Liver (tissue), 8 donors: ENCODE measurements at regions not wholly inside any gene's neighbourhood (a gene's known extent, or its start where the extent isn't known, plus 50 kb on each side); places are given as distances from the start of the nearest gene placed in this dataset.

Experiments
- DNase-seq: peaks from one replicate; pipeline ENCODE4 v3.0.0-alpha.2; 2017; ENCODE audit warnings: low spot score
- H3K27ac ChIP-seq, 2 donors: one replicate each; pipeline ENCODE4 v1.7.0; 2013; ENCODE audit warnings: inconsistent platforms in 2 of 2, low read length in 2 of 2, control low read depth in 1 of 2, low read depth in 1 of 2, mild to moderate bottlenecking in 1 of 2
- H3K27me3 ChIP-seq, 4 donors: one replicate each; pipeline versions ENCODE4 v1.6.1 to v1.7.0; 2013; ENCODE audit warnings: low read length in 3 of 4, inconsistent platforms in 1 of 4, mild to moderate bottlenecking in 1 of 4, moderate library complexity in 1 of 4; ENCODE audit not compliant: control insufficient read depth in 4 of 4, insufficient read depth in 4 of 4
- H3K36me3 ChIP-seq, 4 donors: one replicate each; pipeline versions ENCODE4 v1.6.1 to v1.7.0; 2013; ENCODE audit warnings: low read length in 3 of 4, mild to moderate bottlenecking in 3 of 4, low read depth in 1 of 4, moderate library complexity in 1 of 4; ENCODE audit not compliant: control insufficient read depth in 4 of 4, insufficient read depth in 3 of 4
- H3K4me1 ChIP-seq, 4 donors: one replicate each; pipeline versions ENCODE4 v1.6.1 to v1.7.0; 2013; ENCODE audit warnings: low read length in 3 of 4, mild to moderate bottlenecking in 3 of 4, moderate library complexity in 1 of 4; ENCODE audit not compliant: control insufficient read depth in 4 of 4, insufficient read depth in 4 of 4
- H3K4me3 ChIP-seq, 3 donors: one replicate each; pipeline versions ENCODE4 v1.6.1 to v1.7.0; 2013; ENCODE audit warnings: low read length in 3 of 3, control low read depth in 1 of 3, low read depth in 1 of 3, mild to moderate bottlenecking in 1 of 3
- H3K9ac ChIP-seq, 2 donors: one replicate each; pipeline ENCODE4 v1.7.0; 2013; ENCODE audit warnings: low read length in 2 of 2, mild to moderate bottlenecking in 2 of 2, moderate library complexity in 2 of 2, control low read depth in 1 of 2, low read depth in 1 of 2
- H3K9me3 ChIP-seq, 4 donors: one replicate each; pipeline versions ENCODE4 v1.6.1 to v1.7.0; 2013; ENCODE audit warnings: low read length in 3 of 4; ENCODE audit not compliant: control insufficient read depth in 4 of 4
- EGR1 ChIP-seq, 2 donors: IDR thresholded peaks; 2 replicates each; pipeline ENCODE4 v1.6.1; 2016 to 2018; ENCODE audit warnings: antibody characterized with exemption in 2 of 2, low read depth in 2 of 2
- FOXA1 ChIP-seq: IDR thresholded peaks from 2 replicates; pipeline ENCODE4 v1.6.1; 2016; ENCODE audit warnings: antibody characterized with exemption
- FOXA2 ChIP-seq: IDR thresholded peaks from 2 replicates; pipeline ENCODE4 v1.6.1; 2016; ENCODE audit warnings: antibody characterized with exemption
- GABPA ChIP-seq, 2 donors: IDR thresholded peaks in 1 of 2; conservative IDR thresholded peaks in 1 of 2; 2 replicates each; pipeline ENCODE4 v1.6.1; 2016; ENCODE audit warnings: antibody characterized with exemption in 2 of 2, mild to moderate bottlenecking in 1 of 2, moderate library complexity in 1 of 2
- HNF4A ChIP-seq, 2 donors: conservative IDR thresholded peaks; 2 replicates each; pipeline ENCODE4 v1.6.1; 2016; ENCODE audit warnings: antibody characterized with exemption in 2 of 2, mild to moderate bottlenecking in 2 of 2
- HNF4G ChIP-seq: IDR thresholded peaks from 2 replicates; pipeline ENCODE4 v1.6.1; 2016; ENCODE audit warnings: antibody characterized with exemption
- JUND ChIP-seq, 2 donors: IDR thresholded peaks; 2 replicates each; pipeline ENCODE4 v1.6.1; 2016; ENCODE audit warnings: antibody characterized with exemption in 2 of 2
- RAD21 ChIP-seq, 2 donors: IDR thresholded peaks; 2 replicates each; pipeline ENCODE4 v1.6.1; 2016; ENCODE audit warnings: antibody characterized with exemption in 2 of 2, mild to moderate bottlenecking in 2 of 2
- RXRA ChIP-seq, 2 donors: IDR thresholded peaks; 2 replicates each; pipeline ENCODE4 v1.6.1; 2017 to 2018; ENCODE audit warnings: antibody characterized with exemption in 2 of 2, mild to moderate bottlenecking in 1 of 2
- SP1 ChIP-seq: IDR thresholded peaks from 2 replicates; pipeline ENCODE4 v1.6.1; 2018; ENCODE audit warnings: antibody characterized with exemption, mild to moderate bottlenecking
- TAF1 ChIP-seq: conservative IDR thresholded peaks from 2 replicates; pipeline ENCODE4 v1.6.1; 2016; ENCODE audit warnings: antibody characterized with exemption, mild to moderate bottlenecking
- YY1 ChIP-seq: IDR thresholded peaks from 2 replicates; pipeline ENCODE4 v1.6.1; 2016; ENCODE audit warnings: antibody characterized with exemption, mild to moderate bottlenecking
- WGBS: extraction: QIAGEN DNeasy Blood & Tissue Kit; methylation state at CpG from one replicate; pipeline ENCODE4 v1.1.7; 2013; 5-methylcytosine and 5-hydroxymethylcytosine counted together
- TF ChIP-seq, protein P1 (sequence below): IDR thresholded peaks from 2 replicates; pipeline ENCODE4 v1.6.1; 2016; ENCODE audit warnings: antibody characterized with exemption
- TF ChIP-seq, protein P2 (sequence below): IDR thresholded peaks from 2 replicates; pipeline ENCODE4 v1.6.1; 2016; ENCODE audit warnings: antibody characterized with exemption, mild to moderate bottlenecking
- TF ChIP-seq, protein P3 (sequence below): fragments of 150-350 bp; IDR thresholded peaks from 2 replicates; pipeline ENCODE4 v1.5.1; 2017; ENCODE audit warnings: improper control_type of control experiment, low read depth, low read length; ENCODE audit not compliant: missing input control
- TF ChIP-seq, protein P4 (sequence below): IDR thresholded peaks from 2 replicates; pipeline ENCODE4 v1.6.1; 2016; ENCODE audit warnings: antibody characterized with exemption
- donor health status: healthy.
- donor health status: healthy.
- donor health status: healthy.
- donor health status: healthy.
- donor health status: healthy.

DNA sequence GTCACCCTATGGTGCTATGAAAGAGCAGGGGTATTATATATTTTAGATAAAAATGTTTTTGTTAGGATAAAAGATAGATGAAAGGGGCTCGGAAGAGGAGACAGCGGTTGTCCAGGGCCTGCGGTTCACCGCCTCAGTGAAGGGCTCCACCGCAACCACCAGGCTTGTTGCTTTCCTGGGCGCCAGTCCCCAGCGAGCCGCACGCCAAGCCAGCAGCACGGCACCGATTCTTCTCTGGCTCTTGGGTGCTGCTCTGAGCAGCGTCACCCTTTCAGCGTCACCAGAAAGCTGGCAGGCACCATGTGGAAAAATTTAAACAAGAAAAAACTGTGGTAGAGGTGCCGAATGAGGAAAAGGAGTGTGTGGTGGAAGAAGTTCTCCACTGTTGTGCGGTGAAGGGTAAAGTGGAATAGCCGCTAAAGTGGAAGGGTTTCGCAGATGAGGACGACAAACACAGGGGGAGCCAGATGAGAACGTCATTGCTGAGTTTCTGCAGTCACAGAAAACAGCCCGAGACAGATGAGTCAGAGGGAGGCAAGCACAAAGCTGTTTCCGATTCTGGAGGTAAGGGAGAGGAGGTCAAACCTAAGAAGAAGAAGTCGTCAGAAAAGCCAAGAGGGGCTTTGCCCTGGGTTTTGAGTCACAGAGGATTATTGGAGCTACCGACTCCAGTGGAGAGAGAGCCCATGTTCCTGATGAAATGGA is 569.2 kb downstream of the ZBBX start:
- Histone ChIP-seq H3K4me1 (no peaks in the 10 kb centered on the region), H3K36me3 (no peaks in the 10 kb centered on the region), H3K27me3 (peaks cover 0 to 5% (median 0%) of the 10 kb centered on the region in 4 donors), H3K9me3 (peaks cover 0 to 17% (median 3%) of the 10 kb centered on the region in 4 donors), H3K27ac (no peak overlapping the region), H3K9ac (no peak overlapping the region), H3K4me3 (no peak overlapping the region)
- DNase-seq, result no peak
- TF ChIP-seq JUND (IDR thresholded peaks at IDR 0.05) (no peak), YY1 (no peak), RXRA (IDR thresholded peaks at IDR 0.05) (no peak), GABPA (IDR thresholded peaks at IDR 0.05 in 1 of 2, conservative IDR thresholded peaks at IDR 0.05 in 1 of 2) (no peak), HNF4G (no peak), RAD21 (IDR thresholded peaks at IDR 0.05) (no peak), FOXA2 (no peak), TAF1 (no peak), SP1 (no peak), HNF4A (conservative IDR thresholded peaks at IDR 0.05) (no peak)
- TF ChIP-seq, protein P1, sequence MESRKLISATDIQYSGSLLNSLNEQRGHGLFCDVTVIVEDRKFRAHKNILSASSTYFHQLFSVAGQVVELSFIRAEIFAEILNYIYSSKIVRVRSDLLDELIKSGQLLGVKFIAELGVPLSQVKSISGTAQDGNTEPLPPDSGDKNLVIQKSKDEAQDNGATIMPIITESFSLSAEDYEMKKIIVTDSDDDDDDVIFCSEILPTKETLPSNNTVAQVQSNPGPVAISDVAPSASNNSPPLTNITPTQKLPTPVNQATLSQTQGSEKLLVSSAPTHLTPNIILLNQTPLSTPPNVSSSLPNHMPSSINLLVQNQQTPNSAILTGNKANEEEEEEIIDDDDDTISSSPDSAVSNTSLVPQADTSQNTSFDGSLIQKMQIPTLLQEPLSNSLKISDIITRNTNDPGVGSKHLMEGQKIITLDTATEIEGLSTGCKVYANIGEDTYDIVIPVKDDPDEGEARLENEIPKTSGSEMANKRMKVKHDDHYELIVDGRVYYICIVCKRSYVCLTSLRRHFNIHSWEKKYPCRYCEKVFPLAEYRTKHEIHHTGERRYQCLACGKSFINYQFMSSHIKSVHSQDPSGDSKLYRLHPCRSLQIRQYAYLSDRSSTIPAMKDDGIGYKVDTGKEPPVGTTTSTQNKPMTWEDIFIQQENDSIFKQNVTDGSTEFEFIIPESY, result no peak
- TF ChIP-seq, protein P2, sequence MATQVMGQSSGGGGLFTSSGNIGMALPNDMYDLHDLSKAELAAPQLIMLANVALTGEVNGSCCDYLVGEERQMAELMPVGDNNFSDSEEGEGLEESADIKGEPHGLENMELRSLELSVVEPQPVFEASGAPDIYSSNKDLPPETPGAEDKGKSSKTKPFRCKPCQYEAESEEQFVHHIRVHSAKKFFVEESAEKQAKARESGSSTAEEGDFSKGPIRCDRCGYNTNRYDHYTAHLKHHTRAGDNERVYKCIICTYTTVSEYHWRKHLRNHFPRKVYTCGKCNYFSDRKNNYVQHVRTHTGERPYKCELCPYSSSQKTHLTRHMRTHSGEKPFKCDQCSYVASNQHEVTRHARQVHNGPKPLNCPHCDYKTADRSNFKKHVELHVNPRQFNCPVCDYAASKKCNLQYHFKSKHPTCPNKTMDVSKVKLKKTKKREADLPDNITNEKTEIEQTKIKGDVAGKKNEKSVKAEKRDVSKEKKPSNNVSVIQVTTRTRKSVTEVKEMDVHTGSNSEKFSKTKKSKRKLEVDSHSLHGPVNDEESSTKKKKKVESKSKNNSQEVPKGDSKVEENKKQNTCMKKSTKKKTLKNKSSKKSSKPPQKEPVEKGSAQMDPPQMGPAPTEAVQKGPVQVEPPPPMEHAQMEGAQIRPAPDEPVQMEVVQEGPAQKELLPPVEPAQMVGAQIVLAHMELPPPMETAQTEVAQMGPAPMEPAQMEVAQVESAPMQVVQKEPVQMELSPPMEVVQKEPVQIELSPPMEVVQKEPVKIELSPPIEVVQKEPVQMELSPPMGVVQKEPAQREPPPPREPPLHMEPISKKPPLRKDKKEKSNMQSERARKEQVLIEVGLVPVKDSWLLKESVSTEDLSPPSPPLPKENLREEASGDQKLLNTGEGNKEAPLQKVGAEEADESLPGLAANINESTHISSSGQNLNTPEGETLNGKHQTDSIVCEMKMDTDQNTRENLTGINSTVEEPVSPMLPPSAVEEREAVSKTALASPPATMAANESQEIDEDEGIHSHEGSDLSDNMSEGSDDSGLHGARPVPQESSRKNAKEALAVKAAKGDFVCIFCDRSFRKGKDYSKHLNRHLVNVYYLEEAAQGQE, result no peak
- TF ChIP-seq, protein P3, sequence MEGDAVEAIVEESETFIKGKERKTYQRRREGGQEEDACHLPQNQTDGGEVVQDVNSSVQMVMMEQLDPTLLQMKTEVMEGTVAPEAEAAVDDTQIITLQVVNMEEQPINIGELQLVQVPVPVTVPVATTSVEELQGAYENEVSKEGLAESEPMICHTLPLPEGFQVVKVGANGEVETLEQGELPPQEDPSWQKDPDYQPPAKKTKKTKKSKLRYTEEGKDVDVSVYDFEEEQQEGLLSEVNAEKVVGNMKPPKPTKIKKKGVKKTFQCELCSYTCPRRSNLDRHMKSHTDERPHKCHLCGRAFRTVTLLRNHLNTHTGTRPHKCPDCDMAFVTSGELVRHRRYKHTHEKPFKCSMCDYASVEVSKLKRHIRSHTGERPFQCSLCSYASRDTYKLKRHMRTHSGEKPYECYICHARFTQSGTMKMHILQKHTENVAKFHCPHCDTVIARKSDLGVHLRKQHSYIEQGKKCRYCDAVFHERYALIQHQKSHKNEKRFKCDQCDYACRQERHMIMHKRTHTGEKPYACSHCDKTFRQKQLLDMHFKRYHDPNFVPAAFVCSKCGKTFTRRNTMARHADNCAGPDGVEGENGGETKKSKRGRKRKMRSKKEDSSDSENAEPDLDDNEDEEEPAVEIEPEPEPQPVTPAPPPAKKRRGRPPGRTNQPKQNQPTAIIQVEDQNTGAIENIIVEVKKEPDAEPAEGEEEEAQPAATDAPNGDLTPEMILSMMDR, result no peak
- 88% methylated on average over 23 of the region's 23 CpGs for WGBS

DNA sequence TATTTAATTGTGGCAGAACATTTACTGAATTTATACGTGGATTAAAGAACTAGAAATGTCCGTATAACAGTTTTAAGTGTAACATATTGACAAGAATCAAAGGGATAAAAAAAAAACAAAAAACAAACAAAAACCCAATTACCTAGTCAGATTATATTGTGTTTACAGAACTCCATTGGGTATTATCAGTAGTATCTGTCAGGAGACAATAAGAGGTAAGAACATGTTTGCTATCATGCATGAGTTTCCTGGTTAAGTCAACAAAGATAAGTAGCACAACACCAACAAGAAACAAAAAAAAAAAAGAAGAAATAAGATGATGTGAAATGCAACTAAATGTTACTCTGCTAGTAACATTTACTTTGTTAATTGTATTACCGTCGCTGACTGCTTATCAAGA is 570.6 kb downstream of the ZBBX start:
- Histone ChIP-seq H3K9me3 (peaks cover 0 to 20% (median 8%) of the 10 kb centered on the region in 4 donors), H3K27me3 (peaks cover 0 to 5% (median 0%) of the 10 kb centered on the region in 4 donors), H3K4me1 (no peaks in the 10 kb centered on the region), H3K27ac (no peak overlapping the region), H3K4me3 (no peak overlapping the region), H3K36me3 (no peaks in the 10 kb centered on the region), H3K9ac (no peak overlapping the region)
- WGBS, result 66% methylated on average over 4 of the region's 4 CpGs
- DNase-seq, result no peak
- TF ChIP-seq EGR1 (IDR thresholded peaks at IDR 0.05; ENCODE audit: low read depth in 2 of 2), result no peak
- no peak for TF ChIP-seq FOXA2
- TF ChIP-seq, protein P3, result no peak
- TF ChIP-seq FOXA1, result no peak
- TF ChIP-seq JUND (IDR thresholded peaks at IDR 0.05), result no peak
- no peak for TF ChIP-seq TAF1
- TF ChIP-seq, protein P4, sequence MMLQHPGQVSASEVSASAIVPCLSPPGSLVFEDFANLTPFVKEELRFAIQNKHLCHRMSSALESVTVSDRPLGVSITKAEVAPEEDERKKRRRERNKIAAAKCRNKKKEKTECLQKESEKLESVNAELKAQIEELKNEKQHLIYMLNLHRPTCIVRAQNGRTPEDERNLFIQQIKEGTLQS, result no peak
- no peak for TF ChIP-seq GABPA (IDR thresholded peaks at IDR 0.05 in 1 of 2, conservative IDR thresholded peaks at IDR 0.05 in 1 of 2)
- no peak for TF ChIP-seq HNF4G
- no peak for TF ChIP-seq RAD21 (IDR thresholded peaks at IDR 0.05)
- no peak for TF ChIP-seq YY1
- TF ChIP-seq, protein P1, result no peak
- no peak for TF ChIP-seq HNF4A (conservative IDR thresholded peaks at IDR 0.05)
- TF ChIP-seq RXRA (IDR thresholded peaks at IDR 0.05), result no peak
